Activated CD8-positive, alpha-beta T cell treated with anti-CD3 and anti-CD28 coated beads for 36 hours (primary cell): ENCODE measurements at regions not wholly inside any gene's neighbourhood (a gene's known extent, or its start where the extent isn't known, plus 50 kb on each side); places are given as distances from the start of the nearest gene placed in this dataset.

Experiments used
- ATAC-seq: fragments of 200-7000 bp; cut with Tn5 transposase; one replicate; pipeline ENCODE4 v1.10.0; 2021; ENCODE audit warnings: mild to moderate bottlenecking, moderate library complexity
- CTCF ChIA-PET: fragments of 350-600 bp; sonication (Branson Sonifier 250); formaldehyde crosslinking; loops from one replicate; lab custom pipeline; 2021; ENCODE audit warnings: antibody characterized with exemption; lab: Charles Lee
- POLR2A ChIA-PET: fragments of 350-600 bp; sonication (Branson Sonifier 250); formaldehyde crosslinking; loops from one replicate; lab custom pipeline; 2021; ENCODE audit warnings: antibody characterized with exemption; lab: Charles Lee
- DNase-seq: peaks from one replicate; pipeline ENCODE4 v3.0.0-alpha.2; 2020
- H3K27ac Mint-ChIP-seq: one replicate; pipeline ENCODE4 v1.8.0; 2021; ENCODE audit warnings: mild to moderate bottlenecking, mixed read lengths
- H3K27me3 Mint-ChIP-seq: one replicate; pipeline ENCODE4 v1.8.0; 2021; ENCODE audit warnings: mixed read lengths
- H3K36me3 Mint-ChIP-seq: one replicate; pipeline ENCODE4 v1.8.0; 2021; ENCODE audit warnings: low read depth, mixed read lengths
- H3K4me1 Mint-ChIP-seq: one replicate; pipeline ENCODE4 v1.8.0; 2021; ENCODE audit warnings: low read depth, mixed read lengths
- H3K4me3 Mint-ChIP-seq: one replicate; pipeline ENCODE4 v1.8.0; 2021; ENCODE audit warnings: mild to moderate bottlenecking, moderate library complexity, mixed read lengths
- H3K9me3 Mint-ChIP-seq: one replicate; pipeline ENCODE4 v1.8.0; 2021; ENCODE audit warnings: mixed read lengths
- intact Hi-C: fragments of 100-400 bp; cut with micrococcal nuclease; formaldehyde crosslinking; loops from one replicate; pipeline ENCODE4 v1.10.0; 2022
- TF ChIP-seq, protein P1 (sequence below): fragments of 200-600 bp; IDR thresholded peaks from one replicate; pipeline ENCODE4 v1.8.0; 2022; ENCODE audit warnings: antibody characterized with exemption, mild to moderate bottlenecking

DNA sequence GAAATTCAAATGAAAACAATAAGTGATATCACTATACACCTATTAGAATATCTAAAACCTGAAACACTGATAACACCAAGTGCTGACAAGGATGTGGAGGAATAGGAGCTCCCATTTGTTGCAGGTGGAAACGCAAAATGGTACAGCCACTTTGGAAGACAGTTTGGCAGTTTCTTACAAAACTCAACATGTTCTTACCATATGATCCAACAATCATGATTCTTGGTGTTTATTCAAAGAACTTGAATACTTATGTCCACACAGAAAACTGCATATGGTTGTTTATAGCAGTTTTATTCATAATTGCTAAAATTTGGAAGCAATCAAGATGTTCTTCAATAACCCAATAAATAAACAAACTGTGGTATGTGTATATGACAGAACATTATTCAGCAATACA is 107.9 kb downstream of the FHDC1 start:
- ChIA-PET POLR2A (no interaction called here), CTCF (no interaction called here)
- H3K4me1 Mint-ChIP-seq = peaks cover 6% of the 10 kb centered on the region
- H3K36me3 Mint-ChIP-seq = no peaks in the 10 kb centered on the region
- intact Hi-C loops = no loop called here
- H3K27me3 Mint-ChIP-seq = peaks cover 6% of the 10 kb centered on the region
- TF ChIP-seq, protein P1, sequence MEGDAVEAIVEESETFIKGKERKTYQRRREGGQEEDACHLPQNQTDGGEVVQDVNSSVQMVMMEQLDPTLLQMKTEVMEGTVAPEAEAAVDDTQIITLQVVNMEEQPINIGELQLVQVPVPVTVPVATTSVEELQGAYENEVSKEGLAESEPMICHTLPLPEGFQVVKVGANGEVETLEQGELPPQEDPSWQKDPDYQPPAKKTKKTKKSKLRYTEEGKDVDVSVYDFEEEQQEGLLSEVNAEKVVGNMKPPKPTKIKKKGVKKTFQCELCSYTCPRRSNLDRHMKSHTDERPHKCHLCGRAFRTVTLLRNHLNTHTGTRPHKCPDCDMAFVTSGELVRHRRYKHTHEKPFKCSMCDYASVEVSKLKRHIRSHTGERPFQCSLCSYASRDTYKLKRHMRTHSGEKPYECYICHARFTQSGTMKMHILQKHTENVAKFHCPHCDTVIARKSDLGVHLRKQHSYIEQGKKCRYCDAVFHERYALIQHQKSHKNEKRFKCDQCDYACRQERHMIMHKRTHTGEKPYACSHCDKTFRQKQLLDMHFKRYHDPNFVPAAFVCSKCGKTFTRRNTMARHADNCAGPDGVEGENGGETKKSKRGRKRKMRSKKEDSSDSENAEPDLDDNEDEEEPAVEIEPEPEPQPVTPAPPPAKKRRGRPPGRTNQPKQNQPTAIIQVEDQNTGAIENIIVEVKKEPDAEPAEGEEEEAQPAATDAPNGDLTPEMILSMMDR = no peak
- ATAC-seq (no peak), DNase-seq (no peak)
- no peak overlapping the region for H3K4me3 Mint-ChIP-seq
- no peak overlapping the region for H3K27ac Mint-ChIP-seq
- no peaks in the 10 kb centered on the region for H3K9me3 Mint-ChIP-seq

DNA sequence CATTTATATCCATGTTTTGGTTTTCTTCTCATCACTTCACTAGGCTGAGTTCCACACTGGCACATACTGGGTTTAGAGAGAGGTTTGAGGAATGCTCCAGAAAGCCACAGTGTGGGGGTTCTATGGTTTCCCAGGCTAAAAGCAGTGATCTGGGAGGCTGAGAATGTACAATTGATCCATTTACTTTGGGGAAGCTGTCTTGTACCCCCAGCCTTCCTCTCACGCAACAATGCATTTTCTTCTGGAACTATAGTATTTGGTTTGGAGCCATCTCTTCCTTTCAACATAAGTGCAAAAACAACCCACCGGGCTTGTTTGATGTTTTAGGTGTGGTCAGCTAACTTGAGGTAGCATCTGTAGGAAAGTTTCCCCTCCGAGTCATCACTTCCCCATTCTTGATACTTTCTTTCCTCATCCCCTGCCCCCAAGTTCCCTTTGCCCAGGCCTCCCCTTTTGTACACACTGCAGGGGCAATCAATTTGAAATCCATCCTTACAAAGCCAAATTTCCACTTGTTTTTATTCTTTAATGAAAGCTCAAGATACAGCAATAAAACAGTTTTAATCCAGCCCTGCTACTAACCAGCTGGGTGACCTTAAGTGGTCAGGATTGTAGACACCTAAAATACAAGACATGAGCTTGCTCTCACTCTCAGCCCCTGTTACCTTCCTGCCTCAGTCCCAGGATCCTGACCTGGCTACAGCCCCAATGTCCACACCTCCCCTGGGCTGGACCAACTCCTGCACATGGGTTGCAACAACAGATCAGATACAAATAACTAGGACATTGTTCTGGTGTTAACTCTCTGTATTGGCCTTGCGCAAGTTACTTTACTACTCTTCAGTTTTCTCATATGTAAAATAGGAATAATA is 109.2 kb downstream of the FHDC1 start:
- ChIA-PET POLR2A (no interaction called here), CTCF (interaction anchor here (2.1 kb wide), 1 partner anchor 38 kb away, joined by 7 read pairs; no protein-coding TSS in a partner anchor)
- no peak for ATAC-seq
- intact Hi-C loops = no loop called here
- no peak for DNase-seq
- H3K27ac Mint-ChIP-seq = no peak overlapping the region
- peaks cover 6% of the 10 kb centered on the region for H3K4me1 Mint-ChIP-seq
- peaks cover 6% of the 10 kb centered on the region for H3K27me3 Mint-ChIP-seq
- TF ChIP-seq, protein P1 = no peak
- no peaks in the 10 kb centered on the region for H3K36me3 Mint-ChIP-seq
- H3K9me3 Mint-ChIP-seq = no peaks in the 10 kb centered on the region
- H3K4me3 Mint-ChIP-seq = no peak overlapping the region

DNA sequence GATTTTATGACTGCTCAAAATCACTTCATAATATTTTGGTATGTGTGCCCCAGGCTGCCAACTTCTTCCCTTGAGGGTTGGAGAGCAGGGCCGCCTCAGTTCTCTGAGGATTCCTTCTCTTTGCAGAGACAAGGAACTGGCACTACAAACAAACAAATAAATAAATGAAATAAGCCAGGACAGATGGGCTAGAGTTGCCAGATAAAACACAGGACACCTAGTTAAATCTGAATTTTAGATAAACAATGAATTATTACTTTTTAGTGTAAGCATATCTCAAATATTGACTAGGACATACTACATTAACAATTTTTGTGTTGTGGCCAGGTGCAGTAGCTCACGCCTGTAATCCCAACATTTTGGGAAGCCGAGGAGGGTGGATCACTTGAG is 122.5 kb downstream of the FHDC1 start:
- H3K4me3 Mint-ChIP-seq = no peak overlapping the region
- CTCF ChIA-PET = no interaction called here
- no peaks in the 10 kb centered on the region for H3K9me3 Mint-ChIP-seq
- peaks cover 17% of the 10 kb centered on the region for H3K27me3 Mint-ChIP-seq
- no peak overlapping the region for H3K27ac Mint-ChIP-seq
- intact Hi-C loops = no loop called here
- no peaks in the 10 kb centered on the region for H3K4me1 Mint-ChIP-seq
- POLR2A ChIA-PET = no interaction called here
- DNase-seq (no peak), ATAC-seq (no peak)
- TF ChIP-seq, protein P1 = no peak
- no peaks in the 10 kb centered on the region for H3K36me3 Mint-ChIP-seq

GRCh38 chr4:153060196-153060595 is 124.1 kb downstream of the FHDC1 start:
- H3K36me3 Mint-ChIP-seq = no peaks in the 10 kb centered on the region
- DNase-seq (no peak), ATAC-seq (no peak)
- TF ChIP-seq, protein P1 = no peak
- H3K4me1 Mint-ChIP-seq = no peaks in the 10 kb centered on the region
- H3K9me3 Mint-ChIP-seq = no peaks in the 10 kb centered on the region
- H3K27ac Mint-ChIP-seq = no peak overlapping the region
- ChIA-PET CTCF (no interaction called here), POLR2A (no interaction called here)
- peaks cover 13% of the 10 kb centered on the region for H3K27me3 Mint-ChIP-seq
- intact Hi-C loops = no loop called here
- no peak overlapping the region for H3K4me3 Mint-ChIP-seq

- ChIA-PET CTCF (interaction anchor here (1.3 kb wide), 1 partner anchor 24 kb away, joined by 3 read pairs; no protein-coding TSS in a partner anchor), POLR2A (no interaction called here)
- intact Hi-C loops = no loop called here
- no peaks in the 10 kb centered on the region for H3K4me1 Mint-ChIP-seq
- ATAC-seq = no peak
- H3K27ac Mint-ChIP-seq = no peak overlapping the region
- peaks cover 10% of the 10 kb centered on the region for H3K27me3 Mint-ChIP-seq
- TF ChIP-seq, protein P1 = no peak
- DNase-seq = no peak
- no peaks in the 10 kb centered on the region for H3K36me3 Mint-ChIP-seq
- H3K9me3 Mint-ChIP-seq = no peaks in the 10 kb centered on the region
- no peak overlapping the region for H3K4me3 Mint-ChIP-seq
Observed at GRCh38 chr4:153061971-153062370, 125.8 kb downstream of the FHDC1 start.
